Ureter (tissue), 1 donor: ENCODE measurements at regions not wholly inside any gene's neighbourhood (a gene's known extent, or its start where the extent isn't known, plus 50 kb on each side); places are given as distances from the start of the nearest gene placed in this dataset.
"Not testable (repeated sequence)": the region's sequence is repeated elsewhere in the genome, so short reads cannot be mapped to it uniquely, and the experiment has no call there.

ENCODE experiments used
- DNase-seq: peaks from one replicate; pipeline ENCODE4 v3.0.0-alpha.2; 2020; ENCODE audit warnings: low spot score
- donor health status: DM: yes; HTN: yes; CAD: no.

- no peak for DNase-seq
Measured at GRCh38 chr4:85106166-85106565, 139.7 kb upstream of the WDFY3 start.

GRCh38 chr4:85106805-85107336 is 140.4 kb upstream of the WDFY3 start:
- DNase-seq: no peak

GRCh38 chr4:85107553-85107952 is 141.1 kb upstream of the WDFY3 start:
- DNase-seq: no peak

- DNase-seq: no peak
Measured at GRCh38 chr4:85113706-85114105, 147.2 kb upstream of the WDFY3 start.

DNA sequence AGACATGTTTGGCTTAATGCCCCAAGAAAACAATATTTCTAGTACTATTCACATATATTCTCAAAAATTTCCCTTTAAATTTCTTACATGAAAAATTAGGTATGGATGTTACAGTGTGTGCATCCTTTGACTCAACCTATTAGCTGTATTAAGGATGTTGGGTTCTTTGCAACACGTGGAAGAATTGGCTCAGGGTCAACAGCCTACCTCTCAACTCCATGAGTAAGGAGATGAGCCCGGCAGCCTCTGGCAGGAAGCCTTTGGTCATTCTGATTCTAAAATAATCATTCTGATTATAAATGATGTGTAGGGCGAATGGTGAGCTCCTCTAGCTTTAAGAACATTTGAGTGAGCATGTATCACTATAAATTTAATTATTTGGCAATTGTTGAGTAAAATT is 148.0 kb upstream of the WDFY3 start:
- no peak for DNase-seq

GRCh38 chr4:85116008-85116407 is 149.5 kb upstream of the WDFY3 start:
- DNase-seq: no peak

DNA sequence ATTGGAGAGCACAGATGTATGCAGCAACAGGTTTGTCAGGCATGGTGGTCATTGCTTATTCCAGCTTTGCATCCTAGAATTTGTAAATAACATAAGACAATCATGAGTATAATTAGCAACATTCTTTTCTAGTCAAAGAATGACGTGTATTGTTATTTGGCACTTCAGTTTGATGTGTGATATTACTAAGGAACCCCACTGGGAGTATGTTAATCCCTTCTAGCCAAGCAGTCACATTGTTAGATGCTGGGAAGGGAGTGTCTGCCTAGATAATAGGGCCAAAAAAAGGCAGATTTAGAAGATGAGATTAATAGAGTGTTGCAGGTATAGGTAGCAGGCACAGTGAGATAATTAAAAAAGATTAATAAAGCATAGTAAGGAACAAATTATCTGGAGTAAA is 159.2 kb upstream of the WDFY3 start:
- no peak for DNase-seq

GRCh38 chr4:85126991-85127591 is 160.6 kb upstream of the WDFY3 start:
- no peak for DNase-seq

DNA sequence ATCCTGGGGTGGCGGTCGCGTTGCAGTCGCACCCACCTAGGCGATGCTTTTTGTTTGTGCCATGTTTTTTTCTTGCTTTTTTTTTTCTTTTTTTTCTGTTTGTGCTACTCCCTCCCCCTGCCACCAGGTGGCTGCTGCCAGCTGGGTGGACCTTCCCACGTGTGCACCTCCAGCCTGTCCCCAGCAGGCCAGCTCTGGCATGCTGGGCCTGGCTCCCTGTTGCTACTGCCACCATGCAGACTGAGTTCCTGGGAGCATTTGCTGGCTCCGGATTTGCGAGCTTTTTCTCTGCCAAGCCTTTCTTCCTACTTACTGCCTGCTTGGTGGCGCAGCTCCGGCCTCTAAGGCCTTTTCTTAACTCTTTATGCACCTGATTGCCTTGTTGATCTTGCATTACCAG is 161.2 kb upstream of the WDFY3 start:
- no peak for DNase-seq

GRCh38 chr4:85128246-85129204 is 162.0 kb upstream of the WDFY3 start:
- no peak for DNase-seq

- not testable (repeated sequence) for DNase-seq
Measured at GRCh38 chr4:85129354-85130125, 163.1 kb upstream of the WDFY3 start.

GRCh38 chr4:85132117-85132516 is 165.6 kb upstream of the WDFY3 start:
- no peak for DNase-seq

GRCh38 chr4:85132570-85132969 is 166.1 kb upstream of the WDFY3 start:
- DNase-seq: no peak

- DNase-seq: not testable (repeated sequence)
Measured at GRCh38 chr4:85139749-85140148, 173.3 kb upstream of the WDFY3 start.

GRCh38 chr4:85142451-85142850 is 176.0 kb upstream of the WDFY3 start:
- DNase-seq: no peak

DNA sequence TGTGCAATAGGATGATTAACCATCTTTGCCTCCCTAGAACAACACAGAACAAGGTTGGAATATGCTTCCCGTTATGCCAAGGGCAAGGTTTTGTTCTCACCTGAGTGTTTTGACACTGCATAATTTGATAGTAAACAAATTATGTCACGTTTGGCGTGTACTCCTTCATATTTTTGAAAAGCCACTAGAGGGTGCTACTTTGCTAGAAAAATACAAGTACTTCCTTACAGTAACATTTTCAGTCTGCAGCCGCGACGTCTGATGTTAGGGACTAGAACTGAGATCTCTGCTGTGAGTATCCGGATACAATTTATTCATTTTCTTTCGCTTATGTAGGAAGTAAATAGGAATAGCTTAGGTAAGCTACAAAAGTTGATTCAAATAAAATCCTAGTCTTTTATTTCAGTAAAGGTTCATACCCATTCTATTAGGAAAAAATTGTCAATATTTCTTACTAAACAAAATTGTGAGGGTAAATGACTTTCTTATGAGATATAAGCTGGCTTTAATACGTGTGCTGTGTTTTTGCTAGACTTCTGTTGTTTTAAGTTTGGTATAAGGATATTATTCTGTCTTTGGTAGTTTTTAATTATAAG is 181.1 kb upstream of the WDFY3 start:
- no peak for DNase-seq

- DNase-seq: no peak
Measured at GRCh38 chr4:85149676-85150075, 183.2 kb upstream of the WDFY3 start.

DNA sequence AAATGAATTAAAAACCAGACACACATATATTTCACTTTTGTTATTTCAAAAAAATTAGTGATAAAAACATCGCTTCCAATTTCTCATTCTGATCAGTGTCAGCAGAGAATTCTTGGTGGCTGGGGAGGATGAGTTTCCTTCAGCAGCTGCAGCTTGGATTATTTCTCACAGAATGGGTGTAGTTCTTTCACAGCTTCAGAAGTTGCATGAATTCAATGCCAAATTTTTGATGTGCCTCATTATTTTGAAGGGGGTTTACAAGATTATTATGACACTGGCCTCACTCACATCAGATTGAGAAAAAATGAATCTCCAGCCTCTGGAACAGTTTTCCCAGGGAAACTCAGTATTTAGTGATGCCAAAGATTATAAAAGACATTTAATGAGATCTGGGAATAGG is 184.9 kb upstream of the WDFY3 start:
- DNase-seq: no peak

DNA sequence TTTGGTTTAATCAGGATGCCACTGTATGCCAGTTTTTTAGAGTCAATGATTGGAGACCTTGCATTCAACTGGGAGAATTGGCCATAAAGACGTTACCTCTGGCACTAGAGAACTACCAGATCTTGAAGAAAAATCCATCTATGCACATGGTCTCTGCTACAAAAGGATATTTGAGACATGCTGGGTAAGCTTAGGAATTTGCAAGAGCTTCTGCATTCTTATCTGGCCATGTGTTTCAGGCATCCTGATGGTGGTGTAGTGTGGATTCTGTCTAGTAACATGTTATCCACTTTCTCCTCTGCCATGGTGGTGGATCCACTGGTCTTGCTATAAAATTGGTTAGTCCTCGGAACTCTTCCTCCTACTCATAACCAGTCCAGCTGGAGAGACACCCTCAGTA is 185.3 kb upstream of the WDFY3 start:
- DNase-seq: no peak

GRCh38 chr4:85152480-85152879 is 186.0 kb upstream of the WDFY3 start:
- DNase-seq: no peak

GRCh38 chr4:85153221-85153620 is 186.7 kb upstream of the WDFY3 start:
- DNase-seq: no peak

GRCh38 chr4:85154591-85154990 is 188.1 kb upstream of the WDFY3 start:
- no peak for DNase-seq
